ENCODE measurements at regions not wholly inside any gene's neighbourhood (a gene's known extent, or its start where the extent isn't known, plus 50 kb on each side); places are given as distances from the start of the nearest gene placed in this dataset.

- Histone ChIP-seq H3K9ac (ENCODE audit: low read depth in 1 of 2, low read length in 2 of 2) (no peak overlapping the region), H3K36me3 (ENCODE audit: control insufficient read depth in 4 of 4, insufficient read depth in 3 of 4, low read depth in 1 of 4, low read length in 3 of 4) (no peaks in the 10 kb centered on the region), H3K9me3 (ENCODE audit: control insufficient read depth in 4 of 4, low read length in 3 of 4) (no peaks in the 10 kb centered on the region), H3K4me1 (ENCODE audit: control insufficient read depth in 4 of 4, insufficient read depth in 4 of 4, low read length in 3 of 4) (no peaks in the 10 kb centered on the region), H3K4me3 (ENCODE audit: low read depth in 1 of 3, low read length in 3 of 3) (no peak overlapping the region), H3K27me3 (ENCODE audit: control insufficient read depth in 4 of 4, insufficient read depth in 4 of 4, low read length in 3 of 4) (no peaks in the 10 kb centered on the region), H3K27ac (ENCODE audit: low read depth in 1 of 2, low read length in 2 of 2) (no peak overlapping the region)
- 96% methylated on average over 3 of the region's 3 CpGs for WGBS
- TF ChIP-seq RAD21 (IDR thresholded peaks at IDR 0.05), result no peak
- TF ChIP-seq TAF1 (conservative IDR thresholded peaks at IDR 0.05), result no peak
- TF ChIP-seq MAX (IDR thresholded peaks at IDR 0.05), result no peak
- no peak for DNase-seq (ENCODE audit: low spot score)
These were observed 55.9 kb upstream of the CAV2 start for GRCh38 chr7:116443646-116444045.

DNA sequence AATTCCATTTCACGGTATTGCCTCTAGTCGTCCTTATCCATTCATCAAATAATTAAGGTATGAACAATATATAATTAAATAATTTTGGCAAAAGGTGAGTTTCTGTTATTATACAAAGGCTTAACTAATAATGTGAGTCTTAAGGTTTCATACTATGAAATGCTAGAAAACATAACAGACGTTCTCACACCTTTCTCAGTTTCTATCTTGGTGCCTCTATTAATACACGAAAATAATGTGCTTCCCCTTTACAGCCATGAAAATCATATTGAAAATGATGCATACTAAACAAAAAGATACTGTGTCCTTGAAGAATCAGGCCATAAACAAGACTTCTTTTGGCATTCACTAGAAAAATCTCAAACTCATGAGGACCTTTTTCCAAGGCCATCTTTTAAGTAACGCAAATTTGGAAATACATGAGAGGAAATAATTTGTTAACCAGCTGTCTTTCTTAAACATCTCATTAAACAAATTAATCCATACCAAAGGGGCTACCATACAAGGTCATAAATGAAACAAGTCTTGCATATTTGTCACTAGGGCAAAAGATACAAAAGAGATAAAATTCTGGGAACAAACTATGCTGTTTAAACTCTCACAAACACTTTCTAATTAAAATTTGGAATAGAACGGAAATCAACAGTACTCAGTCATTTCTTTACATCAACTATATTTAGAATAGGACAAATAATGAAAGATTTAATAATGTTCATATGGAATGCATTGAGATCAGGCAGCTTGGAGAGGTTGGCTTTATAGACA is 53.9 kb upstream of the CAV2 start:
- H3K36me3 ChIP-seq (ENCODE audit: control insufficient read depth in 4 of 4, insufficient read depth in 3 of 4, low read depth in 1 of 4, low read length in 3 of 4), result no peaks in the 10 kb centered on the region
- H3K9ac ChIP-seq (ENCODE audit: low read depth in 1 of 2, low read length in 2 of 2), result no peak overlapping the region
- no peak for TF ChIP-seq HNF4A (conservative IDR thresholded peaks at IDR 0.05)
- no peak for TF ChIP-seq RAD21 (IDR thresholded peaks at IDR 0.05)
- TF ChIP-seq CTCF (IDR thresholded peaks at IDR 0.05; ENCODE audit: low read depth, low read length, missing input control), result no peak
- no peak for TF ChIP-seq TAF1 (conservative IDR thresholded peaks at IDR 0.05)
- TF ChIP-seq, protein P1, sequence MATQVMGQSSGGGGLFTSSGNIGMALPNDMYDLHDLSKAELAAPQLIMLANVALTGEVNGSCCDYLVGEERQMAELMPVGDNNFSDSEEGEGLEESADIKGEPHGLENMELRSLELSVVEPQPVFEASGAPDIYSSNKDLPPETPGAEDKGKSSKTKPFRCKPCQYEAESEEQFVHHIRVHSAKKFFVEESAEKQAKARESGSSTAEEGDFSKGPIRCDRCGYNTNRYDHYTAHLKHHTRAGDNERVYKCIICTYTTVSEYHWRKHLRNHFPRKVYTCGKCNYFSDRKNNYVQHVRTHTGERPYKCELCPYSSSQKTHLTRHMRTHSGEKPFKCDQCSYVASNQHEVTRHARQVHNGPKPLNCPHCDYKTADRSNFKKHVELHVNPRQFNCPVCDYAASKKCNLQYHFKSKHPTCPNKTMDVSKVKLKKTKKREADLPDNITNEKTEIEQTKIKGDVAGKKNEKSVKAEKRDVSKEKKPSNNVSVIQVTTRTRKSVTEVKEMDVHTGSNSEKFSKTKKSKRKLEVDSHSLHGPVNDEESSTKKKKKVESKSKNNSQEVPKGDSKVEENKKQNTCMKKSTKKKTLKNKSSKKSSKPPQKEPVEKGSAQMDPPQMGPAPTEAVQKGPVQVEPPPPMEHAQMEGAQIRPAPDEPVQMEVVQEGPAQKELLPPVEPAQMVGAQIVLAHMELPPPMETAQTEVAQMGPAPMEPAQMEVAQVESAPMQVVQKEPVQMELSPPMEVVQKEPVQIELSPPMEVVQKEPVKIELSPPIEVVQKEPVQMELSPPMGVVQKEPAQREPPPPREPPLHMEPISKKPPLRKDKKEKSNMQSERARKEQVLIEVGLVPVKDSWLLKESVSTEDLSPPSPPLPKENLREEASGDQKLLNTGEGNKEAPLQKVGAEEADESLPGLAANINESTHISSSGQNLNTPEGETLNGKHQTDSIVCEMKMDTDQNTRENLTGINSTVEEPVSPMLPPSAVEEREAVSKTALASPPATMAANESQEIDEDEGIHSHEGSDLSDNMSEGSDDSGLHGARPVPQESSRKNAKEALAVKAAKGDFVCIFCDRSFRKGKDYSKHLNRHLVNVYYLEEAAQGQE (IDR thresholded peaks at IDR 0.05), result no peak
- TF ChIP-seq SP1 (IDR thresholded peaks at IDR 0.05), result no peak
- TF ChIP-seq NR2F2 (IDR thresholded peaks at IDR 0.05), result no peak
- TF ChIP-seq FOXA2 (IDR thresholded peaks at IDR 0.05), result no peak
- TF ChIP-seq YY1 (IDR thresholded peaks at IDR 0.05), result no peak
- TF ChIP-seq HNF4G (IDR thresholded peaks at IDR 0.05), result no peak
- TF ChIP-seq, protein P2, sequence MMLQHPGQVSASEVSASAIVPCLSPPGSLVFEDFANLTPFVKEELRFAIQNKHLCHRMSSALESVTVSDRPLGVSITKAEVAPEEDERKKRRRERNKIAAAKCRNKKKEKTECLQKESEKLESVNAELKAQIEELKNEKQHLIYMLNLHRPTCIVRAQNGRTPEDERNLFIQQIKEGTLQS (IDR thresholded peaks at IDR 0.05), result no peak
- no peak for TF ChIP-seq MAX (IDR thresholded peaks at IDR 0.05)
- no peak for TF ChIP-seq EGR1 (IDR thresholded peaks at IDR 0.05; ENCODE audit: low read depth in 2 of 2)
- no peaks in the 10 kb centered on the region for H3K27me3 ChIP-seq (ENCODE audit: control insufficient read depth in 4 of 4, insufficient read depth in 4 of 4, low read length in 3 of 4)
- no peaks in the 10 kb centered on the region for H3K4me1 ChIP-seq (ENCODE audit: control insufficient read depth in 4 of 4, insufficient read depth in 4 of 4, low read length in 3 of 4)
- no peak for DNase-seq (ENCODE audit: low spot score)
- no peaks in the 10 kb centered on the region for H3K9me3 ChIP-seq (ENCODE audit: control insufficient read depth in 4 of 4, low read length in 3 of 4)
- 77% methylated on average over 6 of the region's 6 CpGs for WGBS
- H3K27ac ChIP-seq (ENCODE audit: low read depth in 1 of 2, low read length in 2 of 2), result no peak overlapping the region
- H3K4me3 ChIP-seq (ENCODE audit: low read depth in 1 of 3, low read length in 3 of 3), result no peak overlapping the region
